MM.1S (cell line): ENCODE measurements at regions not wholly inside any gene's neighbourhood (a gene's known extent, or its start where the extent isn't known, plus 50 kb on each side); places are given as distances from the start of the nearest gene placed in this dataset.

ENCODE experiments used
- DNase-seq: peaks from one replicate; pipeline ENCODE4 v3.0.0-alpha.2; 2015
- H2AFZ ChIP-seq: fragments of 300-600 bp; sonication (generic); 2 replicates; pipeline ENCODE4 v1.6.0; 2016; ENCODE audit warnings: antibody characterized with exemption, low read length
- H3F3A ChIP-seq: fragments of 300-600 bp; sonication (generic); 2 replicates; pipeline ENCODE4 v1.6.1; 2016; ENCODE audit warnings: mild to moderate bottlenecking, antibody characterized with exemption, low read length, moderate library complexity, mixed read lengths; ENCODE audit not compliant: insufficient read depth
- H3K27ac ChIP-seq: fragments of 300-600 bp; sonication (generic); 2 replicates; pipeline ENCODE4 v1.5.1; 2016; ENCODE audit warnings: mild to moderate bottlenecking, low read length
- H3K27me3 ChIP-seq: fragments of 300-600 bp; sonication (generic); replicated peaks from 2 replicates; pipeline ENCODE4 v1.6.0; 2016; ENCODE audit warnings: low read length; ENCODE audit not compliant: insufficient read depth
- H3K36me3 ChIP-seq: fragments of 300-600 bp; sonication (generic); replicated peaks from 2 replicates; pipeline ENCODE4 v1.6.1; 2016; ENCODE audit warnings: mild to moderate bottlenecking, low read length, mixed read lengths; ENCODE audit not compliant: insufficient read depth
- H3K4me1 ChIP-seq: fragments of 300-600 bp; sonication (generic); 2 replicates; pipeline ENCODE4 v1.6.1; 2016; ENCODE audit warnings: low read length, mixed read lengths
- H3K4me2 ChIP-seq: fragments of 300-600 bp; sonication (generic); 2 replicates; pipeline ENCODE4 v1.6.0; 2016; ENCODE audit warnings: low read depth, low read length
- H3K4me3 ChIP-seq: fragments of 300-600 bp; sonication (generic); 2 replicates; pipeline ENCODE4 v1.5.1; 2016; ENCODE audit warnings: low read length, mixed read lengths
- H3K79me2 ChIP-seq: fragments of 300-600 bp; sonication (generic); 2 replicates; pipeline ENCODE4 v1.6.1; 2016; ENCODE audit warnings: mixed run types, low read length, mixed read lengths
- H3K9ac ChIP-seq: fragments of 300-600 bp; sonication (generic); 2 replicates; pipeline ENCODE4 v1.6.1; 2016; ENCODE audit warnings: low read length, mixed read lengths
- H3K9me2 ChIP-seq: fragments of 300-600 bp; sonication (generic); replicated peaks from 2 replicates; pipeline ENCODE4 v1.6.1; 2016; ENCODE audit warnings: mild to moderate bottlenecking, low read length, mixed read lengths; ENCODE audit not compliant: insufficient read depth
- H3K9me3 ChIP-seq: fragments of 300-600 bp; sonication (generic); replicated peaks from 2 replicates; pipeline ENCODE4 v1.6.1; 2016; ENCODE audit warnings: mild to moderate bottlenecking, low read length, mixed read lengths; ENCODE audit not compliant: insufficient read depth
- H4K20me1 ChIP-seq: fragments of 300-600 bp; sonication (generic); 2 replicates; pipeline ENCODE4 v1.6.1; 2016; ENCODE audit warnings: mild to moderate bottlenecking, low read length, moderate library complexity, mixed read lengths; ENCODE audit not compliant: insufficient read depth
- EZH2 ChIP-seq: fragments of 300-600 bp; sonication (generic); optimal IDR thresholded peaks from 2 replicates; pipeline ENCODE3; 2017; ENCODE audit warnings: low read depth, mild to moderate bottlenecking, antibody characterized with exemption, low read length, mixed read lengths
- EZH2phosphoT487 ChIP-seq: fragments of 300-600 bp; sonication (generic); IDR thresholded peaks from 2 replicates; pipeline ENCODE4 v1.6.1; 2018; ENCODE audit warnings: antibody characterized with exemption, low read length
- TF ChIP-seq, protein P1 (sequence below): fragments of 300-600 bp; sonication (generic); IDR thresholded peaks from 2 replicates; pipeline ENCODE4 v1.5.1; 2016; ENCODE audit warnings: antibody characterized with exemption, low read length, mixed read lengths

DNA sequence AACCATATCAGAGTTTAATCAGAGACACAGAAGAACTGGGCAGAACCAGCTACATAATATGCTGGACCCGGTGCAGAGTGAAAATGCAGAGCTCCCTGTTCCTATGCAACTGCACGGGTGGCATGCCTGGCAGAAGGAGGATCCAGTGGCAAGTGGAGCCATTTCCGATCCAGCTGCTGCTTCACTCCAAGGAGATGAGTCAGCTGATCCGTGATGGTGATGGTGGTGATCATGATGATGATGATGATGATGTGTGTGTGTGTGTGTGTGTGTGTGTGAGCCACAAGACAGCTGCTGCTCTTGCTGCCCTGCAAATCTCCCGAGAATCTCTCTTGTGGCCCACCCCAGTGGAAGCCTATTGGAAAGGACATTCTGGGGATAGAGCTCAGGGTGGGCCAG lies 133.0 kb downstream of the URB2 start:
- no peak for DNase-seq
- Histone ChIP-seq H3F3A (0 out of 2 replicates have a peak, but pooled peaks cover 3% of the 10 kb centered on the region), H2AFZ (no peak overlapping the region), H3K4me2 (no peak overlapping the region), H3K4me1 (peaks cover 6% of the 10 kb centered on the region), H3K36me3 (no peaks in the 10 kb centered on the region), H3K9me3 (no peaks in the 10 kb centered on the region), H3K79me2 (no peaks in the 10 kb centered on the region), H3K4me3 (no peak overlapping the region), H3K9me2 (no peaks in the 10 kb centered on the region), H3K9ac (no peak overlapping the region), H3K27me3 (no peaks in the 10 kb centered on the region), H4K20me1 (no peaks in the 10 kb centered on the region), H3K27ac (no peak overlapping the region)
- TF ChIP-seq, protein P1, sequence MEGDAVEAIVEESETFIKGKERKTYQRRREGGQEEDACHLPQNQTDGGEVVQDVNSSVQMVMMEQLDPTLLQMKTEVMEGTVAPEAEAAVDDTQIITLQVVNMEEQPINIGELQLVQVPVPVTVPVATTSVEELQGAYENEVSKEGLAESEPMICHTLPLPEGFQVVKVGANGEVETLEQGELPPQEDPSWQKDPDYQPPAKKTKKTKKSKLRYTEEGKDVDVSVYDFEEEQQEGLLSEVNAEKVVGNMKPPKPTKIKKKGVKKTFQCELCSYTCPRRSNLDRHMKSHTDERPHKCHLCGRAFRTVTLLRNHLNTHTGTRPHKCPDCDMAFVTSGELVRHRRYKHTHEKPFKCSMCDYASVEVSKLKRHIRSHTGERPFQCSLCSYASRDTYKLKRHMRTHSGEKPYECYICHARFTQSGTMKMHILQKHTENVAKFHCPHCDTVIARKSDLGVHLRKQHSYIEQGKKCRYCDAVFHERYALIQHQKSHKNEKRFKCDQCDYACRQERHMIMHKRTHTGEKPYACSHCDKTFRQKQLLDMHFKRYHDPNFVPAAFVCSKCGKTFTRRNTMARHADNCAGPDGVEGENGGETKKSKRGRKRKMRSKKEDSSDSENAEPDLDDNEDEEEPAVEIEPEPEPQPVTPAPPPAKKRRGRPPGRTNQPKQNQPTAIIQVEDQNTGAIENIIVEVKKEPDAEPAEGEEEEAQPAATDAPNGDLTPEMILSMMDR, result no peak
- no peak for TF ChIP-seq EZH2phosphoT487
- no peak for TF ChIP-seq EZH2

DNA sequence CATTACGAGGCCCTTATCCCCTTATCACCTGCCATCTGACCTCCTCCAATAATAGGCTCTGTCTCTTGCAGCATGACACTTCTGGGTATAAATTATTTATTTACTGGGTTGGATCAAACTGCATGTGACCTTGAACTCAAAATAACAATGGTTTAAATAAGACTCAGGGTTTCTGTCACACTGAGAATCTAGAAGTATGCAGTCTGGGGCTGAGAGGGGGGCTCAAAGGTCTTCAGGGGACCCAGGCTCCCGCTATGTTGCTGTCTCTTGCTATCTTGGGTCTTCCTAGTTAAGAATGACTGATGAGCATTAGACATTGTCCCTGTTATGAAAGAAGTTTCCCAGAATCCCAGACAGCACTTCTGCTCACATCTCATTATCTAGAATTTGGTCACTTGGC lies 133.5 kb downstream of the URB2 start:
- Histone ChIP-seq H3K36me3 (no peaks in the 10 kb centered on the region), H3K4me2 (no peak overlapping the region), H3K79me2 (no peaks in the 10 kb centered on the region), H3K9me3 (no peaks in the 10 kb centered on the region), H3K4me3 (no peak overlapping the region), H3K9ac (no peak overlapping the region), H4K20me1 (no peaks in the 10 kb centered on the region), H3F3A (no peaks in the 10 kb centered on the region), H2AFZ (no peak overlapping the region), H3K27ac (no peak overlapping the region), H3K27me3 (no peaks in the 10 kb centered on the region), H3K9me2 (no peaks in the 10 kb centered on the region), H3K4me1 (peaks cover under 1% of the 10 kb centered on the region)
- DNase-seq, result no peak
- no peak for TF ChIP-seq EZH2
- TF ChIP-seq, protein P1, result no peak
- no peak for TF ChIP-seq EZH2phosphoT487

DNA sequence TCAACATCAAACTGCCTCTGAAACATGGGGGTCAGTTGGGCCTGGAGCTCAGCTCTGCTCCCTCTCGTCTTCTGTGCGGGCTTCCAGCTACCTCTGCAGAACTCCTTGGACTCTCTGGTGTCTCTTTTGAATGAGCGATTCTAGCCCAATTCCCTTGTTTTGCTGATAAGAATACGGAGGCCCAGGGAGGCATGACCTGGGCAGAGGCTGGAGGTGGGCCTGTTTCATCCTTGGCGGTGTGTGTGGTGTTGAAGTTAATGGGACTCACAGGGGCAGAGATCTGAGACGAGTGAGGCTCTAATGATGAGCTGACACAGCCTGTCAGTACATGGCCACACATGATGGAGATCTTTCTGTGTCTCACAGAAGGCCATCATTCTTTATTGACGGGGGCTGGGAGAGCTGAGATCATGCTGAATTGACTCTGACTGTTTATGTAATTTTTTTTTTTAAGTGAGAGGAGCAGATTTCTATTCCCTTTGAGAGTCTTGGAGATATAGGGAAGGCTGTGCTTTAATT lies 134.5 kb downstream of the URB2 start:
- Histone ChIP-seq H3K4me3 (no peak overlapping the region), H2AFZ (no peak overlapping the region), H3F3A (no peaks in the 10 kb centered on the region), H4K20me1 (no peaks in the 10 kb centered on the region), H3K9me3 (no peaks in the 10 kb centered on the region), H3K27ac (no peak overlapping the region), H3K4me2 (no peak overlapping the region), H3K79me2 (no peaks in the 10 kb centered on the region), H3K4me1 (no peaks in the 10 kb centered on the region; the same call in 1 of the 2 replicates), H3K9me2 (no peaks in the 10 kb centered on the region; the same call in 1 of the 2 replicates), H3K27me3 (no peaks in the 10 kb centered on the region), H3K9ac (no peak overlapping the region), H3K36me3 (no peaks in the 10 kb centered on the region)
- TF ChIP-seq, protein P1, result no peak
- TF ChIP-seq EZH2phosphoT487 (no peak), EZH2 (no peak)
- no peak for DNase-seq
